ENCODE measurements at regions not wholly inside any gene's neighbourhood (a gene's known extent, or its start where the extent isn't known, plus 50 kb on each side); places are given as distances from the start of the nearest gene placed in this dataset.
"Not testable (repeated sequence)": the region's sequence is repeated elsewhere in the genome, so short reads cannot be mapped to it uniquely, and the experiment has no call there.

DNA sequence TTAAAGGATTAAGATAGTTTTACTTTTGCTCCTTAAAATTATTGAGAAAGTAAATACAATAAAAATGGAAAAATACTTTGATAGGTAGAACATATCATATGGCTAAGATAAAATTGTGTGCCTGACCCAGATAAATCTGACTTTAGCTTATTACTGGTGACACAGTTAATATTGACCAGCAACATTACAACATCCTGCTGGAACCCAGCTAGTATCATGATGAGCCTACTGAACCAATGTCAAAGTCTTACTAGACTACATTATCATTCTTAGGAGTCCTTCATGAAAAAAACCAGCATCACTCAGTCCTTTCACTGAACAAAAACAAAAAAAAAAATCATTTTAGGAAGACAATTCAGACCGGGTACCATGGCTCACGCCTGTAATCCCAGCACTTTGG lies 164.8 kb upstream of the CDK1 start:
- no peak for DNase-seq

DNA sequence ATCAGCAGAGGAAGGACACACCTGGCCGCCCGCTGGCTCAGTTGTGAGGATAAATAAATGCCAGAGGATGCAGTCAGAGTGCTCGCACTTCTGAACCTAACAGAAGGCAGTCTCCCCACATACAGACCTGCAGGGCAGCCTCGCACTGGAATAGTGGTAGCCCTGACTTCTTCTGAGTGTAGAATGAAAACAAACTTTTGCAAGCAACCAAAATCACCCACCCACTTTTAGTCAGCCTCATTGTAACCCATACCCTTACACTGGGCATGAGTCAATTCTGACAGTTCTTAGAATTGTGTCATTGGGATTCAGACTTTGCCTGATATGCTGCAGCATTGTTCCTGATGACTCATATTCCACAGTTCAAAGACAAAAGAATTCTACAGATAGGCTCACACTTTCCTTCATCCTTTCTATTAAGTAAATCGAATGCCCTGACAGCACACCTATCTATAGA lies 167.0 kb upstream of the CDK1 start:
- DNase-seq = no peak

DNA sequence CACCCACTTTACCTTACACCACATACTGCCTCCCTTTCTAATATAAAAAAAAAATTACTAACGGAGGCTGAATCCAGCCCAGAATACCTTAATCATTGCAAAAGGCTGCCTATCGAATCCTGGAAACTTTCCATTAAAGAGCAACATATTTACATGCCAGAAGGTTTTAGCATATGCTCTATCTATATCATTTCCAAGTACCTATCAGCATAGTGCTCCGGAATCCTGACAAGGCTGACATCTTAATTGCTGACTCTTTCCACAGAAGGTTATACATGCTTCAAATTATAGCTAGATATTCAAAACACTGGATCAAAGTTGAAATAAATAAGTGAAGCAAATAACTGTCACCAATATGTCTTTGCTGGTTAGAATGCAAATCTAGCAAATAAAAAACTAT lies 170.9 kb upstream of the CDK1 start:
- no peak for DNase-seq

DNA sequence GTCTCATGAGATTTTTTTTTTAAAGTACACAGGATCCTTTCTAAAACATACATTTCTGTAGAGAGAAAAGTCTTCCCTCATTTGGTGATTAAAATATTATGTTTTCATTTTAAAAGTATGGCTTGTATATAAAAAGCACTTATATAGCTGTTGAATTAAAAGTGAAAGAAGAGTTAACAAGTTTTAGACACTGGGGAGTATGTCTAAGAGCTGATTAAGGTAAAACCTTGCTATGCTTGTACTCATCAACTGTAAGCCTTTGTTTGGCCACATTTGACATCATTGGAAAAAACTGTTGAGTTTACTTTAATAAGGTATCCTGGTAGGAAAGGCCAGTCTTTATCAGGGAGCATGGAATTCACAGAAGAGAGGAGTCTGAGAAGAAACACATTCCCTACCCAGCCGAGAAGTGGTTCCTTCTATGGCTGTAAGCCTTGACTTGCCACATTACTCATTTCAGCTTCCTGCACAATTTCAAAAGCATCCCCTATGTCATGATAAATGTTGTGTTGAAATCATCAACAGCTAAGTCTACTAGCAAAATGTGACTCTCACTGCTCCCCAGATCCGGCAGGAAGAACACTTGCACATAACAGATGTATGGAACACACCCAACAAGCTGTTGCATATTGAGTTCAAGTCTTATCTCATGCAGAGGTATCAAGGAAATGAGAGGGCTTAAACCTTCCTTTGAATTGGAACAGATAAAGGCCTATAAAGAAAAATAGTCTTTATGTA lies 171.8 kb upstream of the CDK1 start:
- no peak for DNase-seq

DNA sequence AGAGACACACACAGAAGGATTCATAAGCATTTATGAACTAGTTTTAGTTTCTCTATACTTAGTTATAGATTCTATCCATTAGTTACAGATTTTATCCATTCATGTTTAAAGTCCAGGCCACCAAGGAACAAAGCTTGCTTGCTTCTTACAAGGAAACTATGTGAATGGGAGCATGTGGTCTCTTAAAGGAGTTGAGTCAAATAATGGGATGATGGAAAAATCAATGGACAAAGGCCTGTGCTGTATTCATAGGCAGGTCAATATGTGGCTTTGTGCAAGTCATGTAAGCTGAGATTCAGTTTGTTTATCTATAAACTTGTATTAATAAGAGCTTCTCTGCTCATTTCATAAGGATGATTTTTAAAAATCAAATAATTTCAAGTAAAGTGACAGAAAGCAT lies 172.8 kb upstream of the CDK1 start:
- no peak for DNase-seq

DNA sequence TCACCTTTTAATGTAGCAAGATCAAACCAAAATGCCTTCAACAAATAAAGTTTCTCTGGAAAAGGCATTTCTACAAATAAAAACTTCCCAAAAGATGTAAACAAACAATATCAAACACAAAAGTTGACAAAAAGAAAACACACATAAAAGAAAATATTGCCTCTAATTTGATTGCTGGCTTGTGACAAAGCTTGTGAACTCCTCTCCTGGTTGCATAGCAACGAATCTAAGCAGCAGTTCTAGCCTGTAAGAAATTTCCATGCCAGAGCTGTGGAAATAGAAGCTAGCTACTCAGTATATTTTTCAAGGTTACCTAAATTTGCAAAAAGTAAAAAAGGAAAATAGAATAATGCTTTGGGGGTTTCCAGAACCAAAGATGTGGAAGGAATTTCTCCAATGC lies 173.9 kb upstream of the CDK1 start:
- no peak for DNase-seq

DNA sequence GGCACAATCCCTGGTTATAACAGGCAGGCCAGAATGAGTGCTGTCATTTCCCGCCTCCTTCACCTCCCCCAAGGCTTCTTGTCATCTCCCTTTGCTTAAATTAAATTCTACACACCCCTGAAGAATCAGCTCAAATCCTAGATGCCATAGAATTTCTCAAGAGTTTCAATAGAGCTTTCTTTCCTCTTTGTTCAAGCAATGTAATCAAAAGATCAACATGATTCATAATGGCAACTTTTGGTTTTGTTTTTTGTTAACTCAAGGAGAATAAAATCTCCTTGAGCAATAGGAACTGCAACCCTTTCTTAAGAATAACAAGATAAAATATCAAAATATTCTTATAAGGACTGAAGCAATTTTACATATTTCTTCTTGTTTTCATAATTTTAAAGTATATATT lies 180.8 kb upstream of the CDK1 start:
- no peak for DNase-seq

DNA sequence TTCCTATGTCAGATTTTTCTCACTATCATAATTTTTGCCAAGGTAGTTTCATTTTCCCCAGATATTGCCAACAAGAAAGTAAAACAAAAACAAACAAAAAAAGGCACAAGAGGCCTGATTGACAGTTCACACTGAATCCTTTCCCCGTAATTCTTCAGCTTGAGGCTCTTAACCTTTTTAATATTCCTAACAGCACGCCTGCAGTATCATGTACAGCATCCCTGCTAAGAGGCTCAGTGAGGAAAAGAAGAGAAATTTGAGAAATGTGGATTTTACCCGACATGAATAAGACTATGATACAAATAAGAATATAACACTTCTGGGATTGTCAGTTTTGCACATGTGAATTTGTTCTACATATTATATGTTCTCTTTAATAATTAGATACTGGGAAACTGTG lies 182.4 kb upstream of the CDK1 start:
- no peak for DNase-seq

DNA sequence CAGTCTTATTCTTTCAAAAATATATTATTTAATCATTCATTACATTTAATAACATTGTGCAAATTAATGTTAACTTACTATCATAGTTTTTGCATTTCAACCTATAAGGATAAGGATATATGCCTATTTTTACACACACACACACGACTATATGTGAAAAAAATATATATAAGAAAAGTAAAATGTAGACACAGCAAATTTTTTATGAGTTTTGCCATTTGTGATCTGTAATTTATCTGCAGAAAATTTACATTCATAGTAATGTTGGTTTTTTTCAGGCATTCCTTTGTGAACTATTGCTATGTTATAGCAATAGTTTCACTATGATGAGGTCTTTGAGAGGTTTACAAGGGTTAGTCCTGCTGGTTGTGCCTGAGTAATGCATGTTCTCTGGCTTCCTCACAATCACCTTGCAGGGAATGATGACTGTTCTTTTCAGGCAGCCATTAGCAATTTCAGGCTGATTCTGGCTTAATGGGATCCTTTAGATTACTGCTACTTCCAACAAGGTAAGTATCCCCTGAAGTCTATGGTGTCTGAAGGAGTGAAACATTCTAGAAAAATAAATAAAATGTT lies 183.7 kb upstream of the CDK1 start:
- DNase-seq = no peak

DNA sequence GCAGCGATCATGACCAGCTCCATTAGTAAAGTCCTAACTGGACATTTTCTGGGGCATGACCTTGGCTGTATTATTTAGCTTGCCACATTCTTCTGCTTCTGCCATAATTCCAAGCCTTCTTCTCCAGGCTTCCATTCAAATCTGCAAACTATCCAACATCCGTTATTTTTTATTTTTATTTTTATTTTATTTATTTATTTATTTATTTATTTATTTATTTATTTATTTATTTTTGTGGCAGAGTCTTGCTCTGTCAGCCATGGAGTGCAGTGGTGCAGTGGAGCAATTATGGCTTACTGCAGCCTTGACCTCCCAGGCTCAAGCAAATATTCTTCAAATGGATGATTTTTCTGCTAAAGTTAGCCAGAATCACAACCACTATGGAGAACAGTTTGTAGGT lies 187.2 kb upstream of the CDK1 start:
- DNase-seq = no peak

DNA sequence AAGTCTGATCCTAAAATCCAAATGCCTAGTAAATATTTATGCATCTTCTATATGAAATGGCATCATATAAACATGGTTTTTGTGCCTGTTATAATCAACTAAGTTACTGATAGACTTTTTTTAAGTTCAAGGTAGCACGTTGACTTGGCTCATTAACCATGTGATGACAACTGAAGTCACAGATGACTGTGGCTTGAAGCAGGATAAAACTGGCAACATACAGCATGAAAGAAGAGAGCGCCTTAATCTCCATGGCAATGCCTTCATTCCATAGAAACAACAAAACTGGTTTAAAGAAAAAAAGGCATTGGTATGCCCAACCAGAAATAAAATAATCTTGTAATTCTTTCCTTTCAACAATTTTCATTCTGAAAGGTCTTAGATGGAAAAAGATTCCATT lies 188.9 kb upstream of the CDK1 start:
- DNase-seq = no peak

DNA sequence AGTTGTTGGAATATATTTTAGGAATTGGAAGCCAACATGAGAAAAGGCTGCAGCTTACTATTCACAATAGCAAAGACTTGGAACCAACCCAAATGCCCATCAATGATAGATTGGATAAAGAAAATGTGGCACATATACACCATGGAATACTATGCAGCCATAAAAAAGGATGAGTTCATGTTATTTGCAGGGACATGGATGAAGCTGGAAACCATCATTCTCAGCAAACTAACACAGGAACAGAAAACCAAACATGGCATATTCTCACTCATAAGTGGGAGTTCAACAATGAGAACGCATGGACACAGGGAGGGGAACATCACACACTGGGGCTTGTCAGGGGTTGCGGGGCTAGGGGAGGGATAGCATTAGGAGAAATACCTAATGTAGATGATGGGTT lies 192.1 kb upstream of the ANK3 start:
- not testable (repeated sequence) for DNase-seq

DNA sequence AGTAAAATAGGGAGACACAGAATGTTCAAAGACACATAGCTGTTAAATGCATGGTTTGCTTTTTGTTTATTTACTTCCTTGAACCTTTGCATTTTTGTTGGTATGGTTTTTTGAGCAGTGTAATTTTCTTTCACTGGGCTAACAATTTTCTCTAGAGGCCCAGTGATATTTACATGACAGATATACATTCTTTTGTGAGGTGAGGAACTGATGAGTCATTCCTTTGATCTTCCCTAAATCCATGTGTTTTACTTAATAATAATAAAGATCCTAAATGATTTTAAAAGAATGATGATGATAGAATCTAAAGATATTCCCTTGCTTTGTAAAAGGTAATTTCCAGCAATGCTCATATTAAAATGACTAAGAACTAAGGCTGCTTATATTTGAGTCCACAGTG lies 188.5 kb upstream of the ANK3 start:
- DNase-seq = no peak

DNA sequence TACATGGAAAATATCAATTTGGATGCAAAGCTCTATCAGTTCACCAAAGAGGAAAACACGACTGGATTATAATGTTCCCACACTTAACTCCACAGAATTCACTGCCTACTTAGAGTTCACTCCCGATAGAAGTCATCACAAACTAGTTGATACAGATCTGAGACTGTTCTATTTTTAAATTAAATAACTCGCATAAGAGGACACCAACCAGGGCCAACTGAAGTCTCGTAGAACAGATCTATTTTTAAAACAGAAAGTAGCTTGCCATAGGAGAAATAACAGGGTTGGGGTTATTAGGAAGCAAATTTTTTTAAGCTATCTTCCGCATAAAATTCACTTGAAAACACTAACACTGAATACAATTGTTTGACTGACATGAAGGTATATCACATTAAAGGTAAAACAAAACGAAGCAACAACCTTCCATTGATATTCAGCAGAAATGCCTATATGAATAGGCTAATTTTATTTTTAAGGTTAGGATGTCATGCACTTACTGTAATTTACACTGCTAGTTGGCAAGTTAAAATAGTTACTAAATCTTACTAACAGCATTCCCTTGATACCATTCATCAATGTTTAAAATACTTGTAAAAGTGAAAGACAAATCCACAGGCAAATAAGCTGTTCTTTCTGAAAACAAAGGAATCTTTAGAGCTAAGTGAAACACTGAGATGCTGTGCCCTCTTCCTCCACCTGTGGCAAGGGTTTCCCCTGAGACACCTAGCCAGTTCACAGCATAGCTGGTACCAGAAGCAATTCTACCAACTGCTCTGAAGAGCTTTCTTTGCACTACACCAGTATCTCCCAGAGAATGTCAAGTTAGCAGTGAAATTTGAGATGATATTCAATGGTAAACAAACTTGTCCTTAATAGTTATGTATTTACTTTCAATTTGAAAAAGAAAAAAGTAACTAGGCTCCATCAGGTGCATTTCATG lies 186.7 kb upstream of the ANK3 start:
- DNase-seq = no peak

DNA sequence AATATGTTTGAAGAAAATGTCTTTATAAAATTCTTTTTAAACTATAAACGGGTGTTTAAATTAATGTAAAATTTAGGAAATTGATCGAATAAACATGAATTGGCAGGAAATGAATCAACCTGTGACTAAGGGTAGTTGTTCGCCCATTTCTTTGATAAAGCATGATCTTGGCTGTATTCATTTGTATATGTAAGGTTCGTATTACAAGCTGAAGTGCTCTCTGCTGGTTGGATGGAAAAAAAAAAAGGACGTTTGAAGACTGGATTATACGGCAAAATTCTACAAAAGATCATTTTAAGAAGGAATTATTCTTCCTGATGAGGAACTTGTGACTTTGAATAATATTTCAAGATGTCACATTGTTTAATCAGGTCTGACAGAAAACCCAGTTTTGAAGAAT lies 185.4 kb upstream of the ANK3 start:
- DNase-seq = no peak

DNA sequence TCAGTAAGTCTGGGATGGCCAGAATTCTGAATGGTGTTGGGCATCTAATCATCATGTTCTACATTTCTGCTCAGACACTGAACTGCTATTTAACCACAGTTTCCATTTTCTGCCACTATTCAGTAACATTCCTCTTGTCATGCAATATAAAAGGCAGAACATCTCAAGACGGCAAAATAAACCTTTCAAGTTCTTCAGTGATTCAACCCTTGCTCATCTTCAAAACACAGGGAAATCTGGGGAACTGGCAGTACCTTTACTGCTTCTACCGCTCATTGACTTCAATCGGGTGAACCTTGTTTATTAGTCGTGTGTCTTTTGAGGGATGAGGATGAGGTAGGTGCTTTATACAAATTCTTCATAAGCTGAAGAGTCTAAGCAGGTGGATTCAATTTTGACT lies 184.7 kb upstream of the ANK3 start:
- no peak for DNase-seq

DNA sequence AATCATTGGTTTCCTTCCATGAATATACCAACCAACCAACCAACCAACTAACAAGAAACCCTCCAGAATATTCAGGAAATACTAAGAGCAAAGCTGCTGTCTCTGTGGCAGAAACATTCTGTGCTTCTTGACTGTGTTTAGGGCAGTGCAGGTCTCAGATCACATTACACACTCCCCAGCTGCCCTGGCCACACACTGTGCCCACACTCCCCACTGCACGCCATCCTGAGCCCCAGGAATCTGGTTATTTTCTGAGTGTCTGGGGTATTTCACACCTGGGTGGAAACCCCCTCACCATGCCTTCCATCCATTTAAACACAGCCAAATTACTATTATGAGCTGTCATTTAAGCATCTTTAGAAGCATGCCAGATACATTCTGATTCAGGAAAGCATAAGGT lies 183.7 kb upstream of the ANK3 start:
- DNase-seq = no peak

DNA sequence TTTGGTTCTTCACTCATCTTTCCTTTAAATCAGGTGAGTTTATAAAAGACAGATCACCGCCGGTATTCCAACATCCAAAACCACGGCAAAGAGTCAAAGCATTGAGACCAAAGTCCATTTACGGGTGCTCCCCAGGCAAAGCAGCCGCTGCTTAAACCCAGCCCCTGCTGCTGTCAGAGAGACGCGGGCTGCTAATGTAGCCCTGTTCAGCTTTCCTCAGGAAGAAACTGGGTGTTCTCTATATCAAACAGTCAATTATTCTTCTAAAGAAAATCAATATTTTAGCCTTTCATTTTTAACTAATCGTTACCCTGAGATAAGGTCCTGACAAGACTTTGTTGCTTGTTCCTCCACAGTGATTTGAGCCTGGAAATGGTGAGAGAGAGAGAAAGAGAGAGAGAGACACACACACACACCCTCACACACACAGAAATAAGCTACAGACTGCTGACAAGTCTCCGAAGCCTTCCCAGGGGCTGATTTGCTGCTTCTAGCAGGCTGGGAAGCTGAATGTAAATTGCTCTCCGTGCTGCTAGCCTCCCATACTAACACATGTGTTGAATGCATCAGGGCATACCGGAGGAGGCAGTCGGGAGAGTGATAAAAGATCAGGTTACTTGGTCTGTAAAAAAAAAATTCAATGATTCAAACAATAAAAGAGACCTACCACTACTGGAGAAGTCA lies 183.0 kb upstream of the ANK3 start:
- peak; percentile 60 for DNase-seq

DNA sequence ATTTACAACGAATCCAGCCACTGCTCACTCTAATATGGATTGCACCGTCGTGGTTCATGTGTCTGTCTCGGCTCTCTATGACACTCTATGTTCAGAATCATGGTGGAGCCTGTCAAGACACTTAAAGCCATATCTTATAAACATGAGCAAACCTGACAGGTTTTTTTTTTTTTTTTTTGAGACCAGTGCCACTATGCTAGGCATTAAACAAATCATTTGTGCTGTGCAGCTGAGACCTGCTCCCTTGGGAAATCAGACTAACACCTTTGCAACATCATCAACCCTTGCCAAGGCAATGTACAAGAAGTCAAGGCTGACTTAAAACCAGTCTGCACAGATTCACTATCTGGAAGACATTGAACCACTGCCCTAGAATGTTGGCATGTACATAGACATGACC lies 181.2 kb upstream of the ANK3 start:
- no peak for DNase-seq

DNA sequence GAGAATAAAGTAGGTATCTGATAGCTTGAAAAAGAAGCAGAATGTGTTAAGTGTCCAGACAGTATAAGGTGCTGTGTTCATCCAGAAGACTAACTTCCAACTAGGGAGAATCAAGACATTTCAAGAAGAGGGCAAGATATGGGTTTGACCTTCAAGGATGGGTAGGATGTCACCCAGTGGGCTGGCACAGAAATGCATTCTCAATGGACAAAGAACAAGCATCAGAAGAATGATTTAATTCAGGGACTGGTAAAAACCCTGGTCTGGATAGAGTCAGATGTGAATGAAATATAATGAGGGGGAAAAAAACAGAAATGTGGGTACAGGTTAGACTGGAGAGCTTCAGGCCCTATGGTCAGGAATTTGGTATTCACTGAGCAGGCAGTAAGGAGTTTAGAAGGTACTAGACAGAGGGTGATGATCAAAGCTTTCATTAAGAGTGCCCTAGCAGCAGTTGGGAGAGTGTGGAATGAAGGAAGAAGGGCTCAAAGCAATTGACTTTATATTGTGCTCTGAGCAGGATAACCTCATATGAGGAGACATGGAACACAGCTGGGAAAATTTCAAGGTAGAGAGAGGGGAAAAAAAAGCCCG lies 180.7 kb upstream of the ANK3 start:
- DNase-seq = no peak

DNA sequence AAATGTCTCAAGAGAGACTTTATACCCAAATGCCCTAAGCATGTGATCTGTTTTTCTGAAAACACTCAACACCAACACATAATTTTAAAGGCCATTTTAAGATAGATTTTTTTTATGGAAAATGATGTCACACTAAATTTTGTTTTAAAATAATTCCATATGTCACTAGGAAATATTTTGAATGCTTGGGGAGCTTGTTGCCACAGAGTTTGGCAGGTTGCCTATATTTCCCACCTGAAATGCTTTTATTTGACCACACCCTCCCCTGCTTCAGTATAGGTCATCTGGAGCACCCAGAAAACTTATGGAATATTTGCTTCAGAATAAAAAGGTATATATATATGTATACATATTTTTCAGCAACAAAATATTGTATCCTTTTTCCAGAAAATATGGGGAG lies 180.0 kb upstream of the ANK3 start:
- no peak for DNase-seq

DNA sequence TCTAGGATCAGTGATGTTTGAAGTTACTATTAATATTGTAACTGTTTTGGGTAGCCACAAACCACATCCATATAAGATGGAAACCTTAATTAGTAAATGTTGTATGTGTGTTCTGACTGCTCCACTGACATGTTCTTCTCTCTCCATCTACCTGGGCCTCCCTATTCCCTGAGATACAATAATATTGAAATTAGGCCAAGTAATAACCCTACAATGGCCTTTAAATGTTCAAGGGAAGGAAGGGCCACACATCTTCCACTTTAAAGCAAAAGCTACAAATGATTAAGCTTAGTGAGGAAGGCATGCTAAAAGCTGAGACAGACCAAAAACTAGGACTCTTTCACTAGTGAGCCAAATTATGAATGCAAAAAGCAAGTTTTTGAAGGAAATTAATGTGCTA lies 176.4 kb upstream of the ANK3 start:
- no peak for DNase-seq

DNA sequence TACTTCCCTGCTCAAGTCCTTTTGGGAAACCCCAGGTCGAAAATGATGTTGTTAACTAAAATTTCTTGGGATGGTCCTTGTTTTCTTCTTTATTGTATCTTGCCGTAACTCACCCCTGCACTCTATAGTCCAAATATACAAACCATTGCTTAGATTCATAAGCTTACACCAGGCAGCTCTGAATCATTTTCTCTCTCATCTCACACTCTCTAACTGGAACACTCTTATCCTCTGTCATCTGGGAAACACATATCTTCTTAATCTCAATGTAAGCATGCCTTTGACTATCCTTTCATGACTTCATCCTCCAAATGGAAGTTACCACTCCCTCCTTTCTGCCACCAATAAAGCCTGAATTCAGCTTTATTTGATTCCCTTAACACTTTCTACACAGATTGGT lies 175.8 kb upstream of the ANK3 start:
- DNase-seq = no peak

All from left hindlimb (tissue), 1 donor.